M059J (cell line): ENCODE measurements at regions not wholly inside any gene's neighbourhood (a gene's known extent, or its start where the extent isn't known, plus 50 kb on each side); places are given as distances from the start of the nearest gene placed in this dataset.

Experiments
- DNase-seq: peaks from one replicate; pipeline ENCODE4 v3.0.0-alpha.2; 2012; ENCODE audit warnings: low read depth

DNA sequence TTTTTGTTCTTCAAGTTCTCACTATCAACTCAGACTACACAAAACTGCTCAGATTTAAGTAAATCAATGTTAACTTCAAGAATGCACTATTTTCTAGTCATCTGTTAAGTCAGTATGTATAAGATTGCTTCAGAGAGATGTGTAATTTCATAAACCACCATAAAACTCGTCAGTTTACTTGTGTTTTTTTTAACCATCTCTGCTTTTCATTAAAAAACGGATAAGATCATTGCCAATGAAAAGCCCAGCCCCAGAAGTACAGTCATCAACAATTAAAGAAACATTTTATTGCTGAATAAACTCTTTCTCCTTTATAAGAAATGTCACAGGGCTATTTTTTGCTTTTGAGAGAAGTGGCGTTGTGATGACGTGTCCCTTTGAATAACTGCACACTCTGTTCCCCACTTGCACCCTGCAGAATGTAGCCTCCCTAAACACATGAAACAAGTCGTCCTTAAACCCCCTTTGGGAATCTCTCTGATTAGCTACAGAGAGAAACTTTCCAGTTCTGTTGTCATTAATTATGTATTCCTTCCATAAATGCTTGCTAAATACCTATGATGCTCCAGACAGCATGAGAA, 202.7 kb upstream of the FOXD3 start:
- no peak for DNase-seq

DNA sequence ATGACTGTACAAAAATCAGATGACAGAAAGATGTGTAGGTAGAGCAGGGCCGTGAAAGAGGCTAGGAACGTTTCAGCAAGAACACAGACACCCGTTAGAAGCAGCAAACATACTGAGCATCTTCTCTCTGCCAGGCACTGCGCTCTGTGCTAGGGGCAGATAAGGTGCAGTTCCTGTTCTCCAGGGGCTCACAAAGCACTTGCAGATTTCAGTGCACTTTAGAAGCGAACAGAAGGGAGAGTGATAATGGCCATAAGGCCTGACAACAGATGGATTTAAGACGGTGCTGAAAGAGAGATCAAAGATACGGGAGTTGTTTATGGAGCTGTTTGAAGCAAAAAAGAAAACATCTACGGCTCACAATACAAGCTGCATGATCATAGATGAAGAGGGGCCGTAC, 200.3 kb upstream of the FOXD3 start:
- no peak for DNase-seq

DNA sequence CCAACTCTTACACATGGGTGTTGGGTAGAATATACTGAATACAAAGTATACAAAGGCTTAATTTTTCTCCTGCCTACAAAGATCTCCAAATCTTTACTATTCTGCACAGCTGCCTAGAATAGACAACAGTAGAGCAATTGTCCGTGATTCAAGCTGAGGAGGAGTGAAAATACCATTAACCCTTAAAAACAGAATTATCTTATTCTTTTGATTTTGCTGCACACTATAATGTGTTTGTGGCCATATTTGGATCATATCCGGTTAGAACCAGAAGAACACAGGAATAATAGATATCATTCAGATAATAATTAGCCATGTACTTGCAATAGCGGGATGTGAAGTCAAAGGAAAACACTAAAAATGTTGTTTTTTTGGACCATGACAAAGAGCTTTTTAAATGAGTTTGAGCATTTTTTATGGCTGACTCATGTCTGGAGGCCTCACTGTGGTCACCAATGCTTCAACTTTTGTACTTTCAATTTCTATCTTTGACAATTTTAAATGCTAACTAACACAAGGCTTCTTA, 197.6 kb upstream of the FOXD3 start:
- peak; percentile 86 for DNase-seq

DNA sequence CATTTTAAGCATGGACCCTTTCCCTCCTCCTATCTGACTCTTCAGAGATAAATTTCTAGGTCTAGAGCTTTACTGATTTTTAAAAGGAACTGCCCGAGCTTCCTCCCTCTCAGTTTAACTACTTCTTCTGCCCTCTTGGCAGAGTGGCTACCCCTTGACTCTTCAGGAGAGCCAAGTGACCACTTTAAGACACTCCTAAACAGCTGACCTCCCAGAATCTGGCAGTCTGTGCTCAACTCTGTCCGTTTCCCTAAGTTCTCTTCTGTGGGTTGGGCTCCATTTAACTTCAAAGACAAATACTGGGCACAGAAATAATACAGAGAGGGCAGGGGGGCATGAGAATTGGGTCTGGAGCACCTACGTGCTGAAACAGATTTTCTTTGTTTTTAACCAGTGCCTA, 196.3 kb upstream of the FOXD3 start:
- DNase-seq, result no peak

DNA sequence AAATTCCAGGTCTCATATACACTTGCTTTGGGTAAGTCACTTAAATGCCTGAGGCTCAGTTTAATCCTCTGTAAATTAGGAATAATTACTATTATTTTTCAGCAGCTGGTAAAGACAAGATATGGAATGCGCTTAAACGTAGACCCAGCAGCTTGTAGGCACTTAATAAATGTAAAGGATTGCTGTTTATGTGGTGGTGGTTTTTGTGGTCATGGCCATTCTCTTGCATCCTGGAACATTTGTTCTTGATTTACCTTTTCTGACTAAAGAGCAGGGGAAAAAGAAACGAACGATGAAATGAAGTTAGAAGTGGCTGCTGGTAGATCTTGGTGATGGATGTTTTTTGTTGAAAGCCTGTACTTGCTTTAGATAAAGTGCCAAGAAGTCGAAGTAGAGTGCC, 195.0 kb upstream of the FOXD3 start:
- DNase-seq, result peak; percentile 14

DNA sequence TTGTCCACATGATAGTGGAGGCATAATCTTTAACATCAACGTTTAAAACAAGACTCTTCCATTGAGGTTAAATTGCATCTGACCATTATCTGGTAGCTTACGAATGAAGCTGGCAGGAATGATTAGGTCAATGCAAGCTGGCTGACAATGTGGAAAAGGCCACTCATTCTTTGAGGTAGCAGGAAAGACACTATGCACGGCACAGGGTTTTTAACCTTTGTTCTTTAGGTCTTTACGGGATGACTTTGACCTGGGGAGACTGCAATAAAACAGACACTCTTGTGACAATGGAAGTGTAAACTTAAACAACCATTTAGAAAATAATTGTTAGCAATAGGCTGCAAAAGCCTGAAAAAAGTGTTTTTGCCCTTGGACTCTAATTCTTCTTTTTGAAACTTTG, 193.8 kb upstream of the FOXD3 start:
- DNase-seq, result no peak

DNA sequence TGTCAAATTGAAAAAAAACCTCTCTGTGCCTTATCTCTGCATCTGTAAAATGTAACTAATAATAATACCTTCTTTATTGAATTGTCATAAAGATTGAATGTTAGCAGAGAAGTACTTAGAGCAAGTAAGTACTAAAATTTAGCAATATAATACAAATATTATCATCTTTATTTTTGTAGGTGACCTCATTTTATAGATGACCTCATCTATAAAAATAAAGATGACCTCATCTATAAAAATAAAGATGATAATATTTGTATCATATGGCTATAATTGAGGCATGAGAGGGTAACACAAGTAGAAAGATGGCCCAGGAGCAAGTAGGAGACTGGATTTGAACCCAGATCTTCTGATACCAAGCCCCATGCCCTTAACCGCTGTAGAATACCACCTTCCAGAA, 193.2 kb upstream of the FOXD3 start:
- DNase-seq, result no peak

DNA sequence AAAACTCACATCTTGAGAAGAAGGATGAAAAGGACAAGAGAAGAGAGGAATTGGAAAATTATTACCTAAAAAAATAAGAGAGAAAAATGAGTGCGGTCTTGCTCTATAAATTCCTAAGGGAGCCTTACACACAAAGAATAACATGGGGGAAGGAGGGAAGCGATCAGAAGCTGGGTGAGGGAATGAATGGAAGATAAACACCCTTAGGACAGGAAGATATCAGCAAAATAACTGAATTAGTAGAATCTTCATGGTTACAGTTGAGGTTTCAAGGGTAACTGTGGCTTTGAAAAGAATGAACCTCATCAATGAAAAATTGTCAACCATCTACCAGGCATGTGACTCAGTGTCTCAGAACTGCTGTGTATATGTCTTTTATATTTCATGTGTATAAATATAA, 192.5 kb upstream of the FOXD3 start:
- no peak for DNase-seq

DNA sequence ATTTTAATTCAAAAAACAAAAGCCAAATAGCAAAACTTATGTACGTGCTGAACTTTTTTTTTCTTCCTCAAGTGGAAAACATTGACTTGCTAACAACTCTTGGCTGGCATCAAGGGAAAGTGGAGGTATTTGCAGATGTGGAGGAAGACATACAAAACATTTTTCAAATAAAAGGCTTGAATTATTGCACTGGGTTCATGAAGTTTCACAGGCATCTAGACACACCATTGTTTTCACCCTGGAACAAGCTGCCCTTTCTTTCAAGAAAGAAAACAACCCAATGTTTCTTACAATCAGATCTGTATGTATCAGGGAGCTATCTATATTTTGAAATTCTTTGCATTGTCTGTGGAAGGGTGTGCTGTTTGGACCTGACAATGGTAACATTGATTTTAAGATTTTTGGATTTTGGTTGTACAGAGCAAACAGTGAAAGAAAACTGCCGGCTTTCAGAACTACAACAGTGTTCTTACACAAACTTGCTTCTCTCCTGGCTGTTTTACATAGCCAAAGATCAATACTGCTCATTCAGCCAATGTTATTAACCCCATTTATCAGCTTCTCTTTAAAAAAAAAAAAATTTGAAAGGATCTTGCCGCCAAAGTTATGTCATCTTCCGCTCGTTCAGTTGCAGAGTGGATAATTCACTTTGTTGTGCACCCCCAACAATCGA, 187.7 kb upstream of the FOXD3 start:
- DNase-seq, result no peak

DNA sequence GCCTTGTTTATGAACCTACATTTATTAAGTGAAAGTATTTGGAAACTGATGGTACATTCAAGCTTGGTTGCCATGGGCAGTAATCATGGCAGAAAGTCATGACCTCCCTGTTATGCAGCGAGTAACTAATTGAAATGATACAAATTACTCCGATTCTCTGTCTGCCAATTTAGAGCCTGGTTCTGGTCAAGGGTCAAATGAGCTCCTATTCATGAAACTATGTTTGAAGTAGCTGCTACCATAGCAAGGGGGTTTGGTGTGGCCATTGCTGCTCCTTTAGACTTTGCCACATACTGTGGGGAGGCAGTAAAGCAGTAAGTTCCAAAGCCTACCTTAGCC, 187.2 kb upstream of the FOXD3 start:
- no peak for DNase-seq

DNA sequence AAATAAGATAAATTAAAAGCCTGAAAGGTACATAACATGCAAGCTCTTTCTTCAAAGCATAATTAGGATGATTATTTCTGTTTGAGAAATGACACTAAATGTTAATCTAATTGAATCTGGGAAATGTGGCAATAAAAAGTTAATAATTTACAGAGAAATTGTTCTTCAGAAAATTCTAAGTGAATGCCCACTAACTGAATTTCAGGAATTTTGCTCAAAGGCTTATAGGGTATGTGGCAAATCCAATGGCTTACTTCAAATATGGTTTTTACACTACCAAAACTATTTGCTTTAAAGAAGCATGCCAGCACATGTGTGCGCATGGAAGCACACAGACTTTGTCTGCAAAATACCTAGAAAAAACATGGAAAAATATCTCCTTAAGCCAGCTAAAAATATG, 186.6 kb upstream of the FOXD3 start:
- DNase-seq, result no peak

DNA sequence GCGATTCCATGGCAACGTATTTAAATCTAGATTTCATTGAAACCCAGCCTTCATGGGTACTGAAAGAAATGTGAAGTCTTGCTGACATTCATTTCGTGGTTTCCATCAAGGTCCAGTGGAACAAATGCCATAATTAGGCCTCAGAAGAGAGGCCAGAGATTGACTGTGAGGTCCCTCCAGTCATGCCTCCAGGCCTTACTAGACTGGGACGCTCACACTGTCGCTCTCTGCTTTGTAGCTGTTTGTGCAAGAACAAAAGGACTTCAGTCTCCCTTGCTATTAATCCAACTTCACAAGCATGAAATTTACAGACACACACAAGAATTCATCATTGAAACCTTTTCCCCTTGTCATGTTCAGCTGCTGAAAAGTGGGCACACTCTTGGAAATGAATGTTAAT, 180.4 kb upstream of the FOXD3 start:
- DNase-seq, result no peak

DNA sequence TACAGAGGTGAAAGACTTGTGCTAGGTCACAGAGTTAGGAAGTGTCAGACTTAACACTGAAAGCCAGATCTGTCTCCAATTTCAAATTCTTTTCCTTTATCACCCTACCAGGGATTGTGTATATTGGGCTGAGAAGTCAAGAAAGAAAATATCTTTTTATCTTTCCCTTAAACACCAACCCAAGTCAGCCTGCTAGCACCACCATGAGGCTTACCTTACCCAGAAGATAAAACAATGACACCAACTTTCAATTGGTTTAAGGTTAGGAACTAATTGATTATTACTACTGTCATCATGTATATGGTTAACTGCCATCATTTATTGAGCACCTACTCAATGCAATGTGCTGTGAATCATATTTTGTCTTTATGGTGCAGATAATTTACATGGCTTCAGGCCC, 178.9 kb upstream of the FOXD3 start:
- DNase-seq, result no peak

DNA sequence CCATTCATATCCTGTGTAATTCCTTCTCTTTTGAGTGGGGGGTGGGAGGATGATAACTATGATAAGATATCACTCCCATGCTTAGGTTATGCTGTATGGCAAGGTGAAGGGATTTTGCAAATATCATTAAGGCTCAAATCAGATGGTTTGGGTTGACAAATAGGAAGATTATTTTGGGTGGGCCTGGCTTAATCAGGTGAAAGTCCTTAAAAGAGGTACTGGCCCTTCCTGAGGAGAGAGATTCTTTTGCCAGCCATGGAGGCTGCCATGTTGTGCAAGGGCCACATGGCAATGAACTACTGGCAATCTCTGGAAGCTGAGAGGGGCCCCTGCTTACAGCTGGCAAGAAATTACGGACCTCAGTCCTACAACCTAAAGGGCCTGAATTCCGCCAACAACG, 174.6 kb upstream of the FOXD3 start:
- no peak for DNase-seq

DNA sequence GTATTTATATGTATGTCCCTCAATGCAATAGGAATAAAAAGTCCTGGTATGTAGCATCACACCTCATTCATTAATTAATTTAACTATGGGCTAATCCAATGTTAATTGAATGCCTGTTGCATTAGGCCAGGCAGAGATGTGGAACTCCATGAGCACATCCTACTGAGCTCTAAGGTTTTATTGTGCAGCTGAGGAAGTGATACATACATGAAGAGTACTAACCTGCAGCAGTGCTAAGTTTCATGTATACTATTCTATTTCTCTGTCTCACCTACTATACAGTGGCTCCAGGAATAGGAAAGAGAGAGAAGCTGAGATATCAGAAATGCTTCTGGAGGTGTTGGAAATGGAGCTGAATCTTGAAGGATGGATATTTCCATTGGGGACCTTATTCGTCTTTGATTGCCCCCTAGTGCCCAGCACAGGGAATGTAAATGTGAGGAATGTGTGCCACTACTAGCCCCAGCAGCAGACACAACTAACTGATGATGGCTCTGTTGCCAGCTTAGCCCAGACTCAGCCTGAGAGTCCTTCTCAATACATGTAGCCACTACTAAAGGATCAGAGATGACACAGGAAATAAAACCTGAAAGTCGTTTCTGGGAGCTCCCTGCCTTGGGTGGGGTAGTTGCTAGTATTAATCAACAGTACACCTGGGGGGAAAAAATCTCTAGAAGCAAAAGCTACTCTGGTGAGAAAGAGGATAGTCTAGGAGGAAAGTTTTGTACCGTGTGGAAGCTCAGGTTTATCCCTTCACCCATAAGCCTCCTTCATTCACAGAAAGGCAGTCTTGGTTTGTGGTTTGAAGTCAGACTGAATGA, 173.3 kb upstream of the FOXD3 start:
- peak; percentile 49 for DNase-seq

DNA sequence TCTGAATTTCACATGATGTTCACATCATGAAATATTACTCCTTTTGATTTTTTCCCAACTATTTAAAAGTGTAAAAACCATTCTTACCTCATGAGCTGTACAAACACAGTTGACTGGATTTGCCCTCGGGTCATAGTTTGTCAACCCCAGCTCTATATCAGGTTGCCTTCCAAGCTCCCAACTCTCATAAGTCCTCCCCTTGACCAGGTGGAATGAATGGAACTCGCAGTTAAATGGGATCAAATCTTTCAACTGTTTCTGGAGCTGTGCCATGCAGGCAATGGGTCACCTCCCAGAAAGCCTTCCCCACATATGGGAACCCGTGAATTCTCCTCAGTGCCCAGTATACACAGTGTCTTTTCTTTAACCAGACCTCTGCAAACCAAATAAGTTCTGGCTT, 169.8 kb upstream of the FOXD3 start:
- peak; percentile 42 for DNase-seq

DNA sequence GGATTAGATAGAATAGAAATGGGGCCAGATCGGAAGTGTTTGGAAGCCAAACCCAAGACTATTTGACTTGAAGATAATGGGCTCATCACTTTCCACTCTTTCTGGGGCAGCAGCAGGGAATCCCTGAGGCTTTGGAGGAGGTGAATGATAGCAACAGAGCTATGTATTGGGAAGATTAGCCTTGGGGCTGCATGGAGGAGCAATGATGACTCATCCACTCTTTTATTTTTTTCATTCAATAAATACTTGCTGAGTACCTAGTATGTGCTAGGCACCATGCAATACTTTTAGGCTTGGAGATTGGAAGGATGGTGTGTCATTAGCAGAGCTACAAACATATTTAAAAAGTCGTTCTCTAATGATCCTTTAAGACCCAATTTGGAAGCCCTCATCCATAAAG, 166.9 kb upstream of the FOXD3 start:
- peak; percentile 8 for DNase-seq

DNA sequence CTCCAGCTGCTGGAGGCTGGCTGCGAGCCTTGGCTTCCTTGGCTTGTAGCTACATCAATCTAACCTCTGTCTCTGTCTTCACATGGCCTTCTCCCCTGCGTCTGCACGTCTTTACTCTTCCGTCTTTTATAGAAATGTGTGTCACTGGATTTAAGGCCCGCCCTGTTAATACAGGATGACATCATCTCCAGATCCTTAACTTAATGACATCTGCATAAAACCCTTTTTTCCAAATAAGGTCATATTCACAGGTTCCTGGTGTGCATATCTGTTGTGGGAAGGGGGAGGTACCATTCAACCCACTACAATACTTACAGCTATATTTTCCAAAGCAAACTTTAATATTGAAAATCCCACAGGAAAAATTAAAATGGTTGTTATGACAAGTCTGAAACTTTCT, 165.3 kb upstream of the FOXD3 start:
- DNase-seq, result no peak

DNA sequence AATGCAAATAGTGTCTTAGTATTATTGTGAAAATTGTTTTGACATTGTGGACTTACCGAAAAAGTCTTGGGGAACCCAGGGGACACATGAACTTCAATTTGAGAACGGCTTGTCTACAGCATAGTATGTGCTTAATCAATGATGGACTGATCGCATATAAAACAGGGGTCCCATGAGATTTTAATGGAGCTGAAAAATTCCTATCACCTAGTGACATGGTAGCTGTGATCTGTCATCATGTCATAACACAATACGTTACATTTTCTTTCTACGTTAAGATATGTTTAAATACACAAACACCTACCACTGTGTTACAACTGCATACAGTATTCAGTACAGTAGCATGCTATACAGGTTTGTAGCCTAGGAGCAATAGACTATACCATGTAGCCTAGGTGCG, 153.3 kb upstream of the FOXD3 start:
- DNase-seq, result no peak

DNA sequence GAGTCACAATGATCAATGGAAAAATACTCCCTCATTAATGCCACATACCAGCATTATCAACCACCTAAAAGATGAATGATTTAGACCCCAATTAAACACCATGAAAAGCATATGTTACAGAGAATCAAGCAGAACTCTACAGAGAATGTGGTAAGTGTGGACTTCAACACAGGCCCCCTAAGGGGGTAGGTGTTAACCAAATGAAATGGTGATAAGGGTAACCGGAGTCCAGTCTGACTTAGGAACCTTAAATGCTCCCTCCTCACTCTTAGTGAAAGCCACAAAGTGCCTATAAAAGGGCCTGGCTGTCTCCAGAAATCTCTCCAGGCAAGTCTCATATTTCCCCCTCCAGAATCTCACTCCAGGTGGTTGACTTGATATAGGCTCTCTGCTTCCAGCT, 149.2 kb upstream of the FOXD3 start:
- no peak for DNase-seq

DNA sequence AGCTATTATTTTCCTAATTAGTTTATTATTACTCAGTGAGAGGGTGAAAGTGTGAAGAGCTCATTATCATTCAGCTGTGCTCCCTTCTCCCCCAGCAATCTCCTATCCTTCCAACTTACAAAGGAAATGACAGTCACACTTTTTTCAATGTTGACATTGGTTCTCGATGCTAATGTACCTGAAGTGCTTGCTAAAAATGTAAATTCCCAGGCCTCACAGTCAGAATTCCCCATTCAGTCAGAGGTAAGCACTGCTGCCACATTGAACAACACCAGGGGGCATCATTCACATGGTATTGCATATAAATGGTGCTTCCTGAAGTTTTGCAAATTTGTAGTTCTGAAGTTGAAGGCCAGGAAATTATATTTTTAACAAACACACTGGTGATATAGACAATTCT, 132.7 kb upstream of the FOXD3 start:
- DNase-seq, result peak; percentile 2

DNA sequence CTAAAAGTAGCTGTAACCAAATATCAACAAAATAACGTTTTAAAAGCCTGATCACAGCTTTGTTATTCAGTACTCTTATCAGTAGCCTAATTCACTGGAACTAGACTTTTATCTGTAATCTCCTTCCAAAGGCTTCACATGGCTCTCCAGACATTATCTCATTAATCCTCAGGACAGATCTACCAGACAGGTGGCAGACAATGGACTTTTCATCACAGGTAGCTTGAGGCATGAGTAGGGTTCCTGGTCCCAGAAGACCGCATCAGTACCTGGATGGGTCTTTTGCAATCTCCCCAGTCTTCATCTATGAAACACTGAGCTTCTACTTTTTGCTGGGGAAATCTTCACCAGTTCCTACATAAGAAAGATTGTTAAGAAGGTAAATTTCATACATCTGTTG, 132.2 kb upstream of the FOXD3 start:
- no peak for DNase-seq

DNA sequence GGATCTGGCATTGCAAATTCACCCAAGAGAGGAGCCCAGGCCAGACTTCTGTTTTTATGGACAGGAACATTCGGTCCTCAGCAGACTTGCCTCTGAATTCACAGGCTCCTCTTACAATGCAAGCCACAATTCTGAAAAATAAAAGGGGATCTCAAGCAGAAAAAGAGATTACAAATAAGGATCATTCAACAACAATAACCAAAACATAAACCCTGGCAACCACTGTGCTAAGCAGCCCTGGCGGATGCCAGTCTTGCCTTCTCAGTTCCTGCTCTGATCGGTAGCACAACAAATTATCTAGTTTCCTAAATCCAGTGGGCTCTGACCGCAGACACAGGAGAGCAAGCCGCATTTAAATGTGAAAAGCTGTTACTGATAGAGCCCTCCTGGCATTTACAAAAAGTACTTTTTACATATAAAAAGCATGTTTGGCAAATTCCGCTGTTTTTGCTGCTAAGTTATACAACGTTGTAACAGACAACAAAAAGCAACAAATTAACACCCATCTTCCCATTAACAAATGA, 123.4 kb upstream of the FOXD3 start:
- DNase-seq, result no peak
